RCC 7860 (cell line): ENCODE measurements at regions not wholly inside any gene's neighbourhood (a gene's known extent, or its start where the extent isn't known, plus 50 kb on each side); places are given as distances from the start of the nearest gene placed in this dataset.
A peak's percentile ranks its signal among the peaks of the same experiment; 100 is the strongest.

ENCODE experiments used
- DNase-seq: peaks from one replicate; pipeline ENCODE4 v3.0.0-alpha.2; 2015; ENCODE audit warnings: low spot score
- FAIRE-seq: peaks from 2 replicates; lab custom pipeline; 2012; peaks lifted over from hg19 to GRCh38; lab: Jason Lieb, UNC

DNA sequence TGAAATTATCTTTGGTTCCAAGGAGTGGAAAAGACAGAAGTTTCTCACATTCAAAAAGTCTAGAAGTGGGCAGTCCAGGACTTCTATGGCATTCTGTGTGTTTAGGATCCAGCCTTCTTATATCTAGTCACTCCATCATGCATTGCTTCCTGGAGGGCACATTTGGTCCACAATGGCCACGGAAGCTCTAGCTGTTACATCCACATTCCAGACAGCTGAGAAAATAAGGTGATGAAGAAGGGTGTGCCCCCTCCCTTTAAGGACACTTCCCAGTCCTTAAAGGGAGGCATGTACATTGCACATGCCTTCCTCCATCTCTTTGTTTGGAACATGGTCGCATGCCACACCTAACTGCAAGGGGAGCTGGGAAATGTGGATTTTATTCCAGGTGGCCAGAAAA lies 59.9 kb upstream of the BZW1 start:
- FAIRE-seq (no peak), DNase-seq (no peak)

DNA sequence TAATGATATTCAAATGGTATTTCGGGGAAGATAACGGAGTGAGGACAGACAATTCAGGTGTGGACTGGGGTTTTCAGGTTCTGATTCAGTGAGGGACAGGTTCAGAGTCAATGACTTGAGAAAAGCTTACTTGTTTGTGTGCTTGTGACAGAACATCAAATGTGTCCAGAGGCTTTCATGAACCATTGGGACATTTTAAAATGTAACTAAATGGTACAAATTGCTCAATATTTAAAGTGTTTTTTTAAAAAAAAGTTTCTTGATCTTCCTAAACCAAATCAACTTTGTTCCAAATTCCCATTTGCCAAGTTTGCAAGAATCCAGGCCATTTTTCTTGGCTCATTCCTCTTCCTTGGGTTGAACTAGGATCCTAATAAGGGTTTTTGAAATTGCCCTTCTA lies 59.4 kb upstream of the BZW1 start:
- FAIRE-seq (no peak), DNase-seq (no peak)

DNA sequence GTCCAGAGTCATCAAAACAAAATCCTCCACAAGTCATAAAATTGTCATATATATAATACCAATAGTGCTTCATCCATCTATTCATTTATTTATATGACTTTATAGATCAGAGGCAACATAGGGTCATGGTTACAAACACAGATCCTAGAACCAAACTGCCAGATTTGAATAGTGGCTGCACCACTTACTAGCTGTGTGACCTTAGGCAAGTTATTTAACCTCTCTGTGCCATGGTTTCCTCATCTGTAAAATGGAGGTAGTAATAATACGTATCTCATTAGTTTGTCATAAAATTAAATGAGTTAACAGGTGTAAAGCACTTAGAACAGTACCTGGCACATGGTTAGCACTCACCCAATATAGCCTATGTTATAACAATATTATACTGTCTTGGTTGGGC lies 58.9 kb upstream of the BZW1 start:
- FAIRE-seq, result no peak

DNA sequence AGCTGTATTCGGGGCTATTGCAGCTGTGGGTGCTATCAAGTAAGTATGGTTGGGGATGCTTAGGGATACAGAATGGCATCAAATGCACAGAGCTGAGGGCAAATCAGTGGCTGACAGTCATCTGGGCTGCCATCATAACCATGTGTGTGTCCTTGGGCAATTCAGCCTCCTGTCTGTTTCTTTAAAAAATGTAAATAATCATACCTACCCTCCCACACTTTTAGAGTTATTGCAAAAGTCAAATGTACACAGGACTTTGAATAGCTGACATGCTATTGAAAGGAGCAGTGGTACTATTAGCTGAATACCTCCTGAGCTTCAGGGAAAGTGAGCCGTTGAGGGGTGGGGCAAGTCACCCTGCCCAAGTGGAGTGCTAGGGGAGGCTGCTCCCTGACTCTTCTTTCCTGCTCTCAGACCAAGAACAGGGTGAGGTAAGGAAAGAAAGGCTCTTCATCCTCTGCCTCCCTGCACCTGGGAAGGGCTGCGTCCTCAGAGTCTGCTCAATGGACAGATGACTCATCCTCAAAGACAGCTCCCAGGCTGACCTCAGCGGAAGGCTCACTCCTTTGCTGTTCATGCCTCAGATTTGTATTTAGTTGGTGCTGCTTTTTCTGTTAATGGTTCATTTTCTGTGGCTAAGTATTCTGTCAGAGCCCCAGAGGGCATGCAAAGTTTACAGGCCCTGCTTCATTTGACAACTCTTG lies 54.9 kb upstream of the BZW1 start:
- peak; percentile 97 for FAIRE-seq

More for the DNA sequence above, 58.9 kb upstream of the BZW1 start:
- DNase-seq, result no peak

DNA sequence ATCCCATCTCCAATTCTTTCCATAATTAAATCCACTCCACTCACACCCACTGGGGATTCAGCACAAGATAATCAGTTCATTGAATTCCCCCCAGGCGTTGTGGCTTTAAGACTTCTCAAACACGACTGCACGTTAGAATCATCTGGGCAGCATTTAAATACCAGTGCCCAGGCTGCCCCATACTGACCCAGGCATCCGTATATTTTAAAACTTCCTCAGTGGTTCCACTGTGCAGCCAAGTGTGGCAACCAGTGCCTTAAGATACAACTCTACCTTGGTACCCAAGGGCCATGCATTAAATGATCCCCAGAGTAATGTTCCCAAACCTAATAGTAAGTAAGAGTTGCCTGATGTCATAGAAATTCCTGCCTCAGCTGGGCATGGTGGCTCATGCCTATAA lies 54.3 kb upstream of the BZW1 start:
- peak; percentile 82 for DNase-seq

More for the DNA sequence above, 54.9 kb upstream of the BZW1 start:
- DNase-seq, result peak; percentile 98

DNA sequence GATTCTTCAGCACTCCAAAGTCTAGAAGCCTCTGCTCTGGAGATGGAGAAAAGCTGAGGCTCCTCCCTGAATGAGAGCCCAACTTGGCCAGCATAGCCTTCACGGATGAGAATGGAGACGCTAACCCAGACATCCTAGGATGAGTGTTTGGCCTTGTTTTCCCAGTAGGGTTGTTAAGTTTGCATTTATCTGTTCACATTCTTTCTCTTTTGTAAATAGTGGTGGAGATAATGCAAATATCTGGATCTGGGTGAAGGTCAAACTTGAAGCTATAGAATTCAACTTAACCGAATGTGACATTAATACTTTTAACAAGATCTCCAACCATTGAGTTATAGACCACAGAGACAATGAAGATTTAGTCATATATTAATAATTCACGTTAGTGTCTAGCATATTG lies 53.4 kb upstream of the BZW1 start:
- FAIRE-seq, result no peak
- no peak for DNase-seq

More for the DNA sequence above, 54.3 kb upstream of the BZW1 start:
- FAIRE-seq, result no peak

DNA sequence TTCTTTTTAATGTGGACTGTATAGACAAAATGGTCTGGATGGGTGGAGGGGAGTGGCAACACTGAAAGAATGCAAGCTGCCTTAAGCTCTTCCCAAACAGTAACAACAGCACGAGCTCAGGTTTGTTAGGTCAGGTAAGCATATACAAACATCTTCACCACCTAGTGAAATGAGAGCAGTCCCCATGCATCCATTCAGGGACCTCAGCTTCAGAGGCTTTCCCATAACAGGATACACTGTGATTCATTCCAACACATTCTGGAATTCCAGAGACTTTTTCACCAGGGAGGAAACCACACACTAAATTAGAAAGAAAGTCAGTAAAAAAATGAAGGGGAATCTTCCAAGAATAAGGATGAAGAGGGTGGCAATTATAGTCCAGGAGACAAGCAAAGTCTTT lies 50.4 kb upstream of the BZW1 start:
- DNase-seq (peak; percentile 49), FAIRE-seq (peak; percentile 64)
